ENCODE measurements at regions not wholly inside any gene's neighbourhood (a gene's known extent, or its start where the extent isn't known, plus 50 kb on each side); places are given as distances from the start of the nearest gene placed in this dataset.
"Not testable (repeated sequence)": the region's sequence is repeated elsewhere in the genome, so short reads cannot be mapped to it uniquely, and the experiment has no call there.

DNA sequence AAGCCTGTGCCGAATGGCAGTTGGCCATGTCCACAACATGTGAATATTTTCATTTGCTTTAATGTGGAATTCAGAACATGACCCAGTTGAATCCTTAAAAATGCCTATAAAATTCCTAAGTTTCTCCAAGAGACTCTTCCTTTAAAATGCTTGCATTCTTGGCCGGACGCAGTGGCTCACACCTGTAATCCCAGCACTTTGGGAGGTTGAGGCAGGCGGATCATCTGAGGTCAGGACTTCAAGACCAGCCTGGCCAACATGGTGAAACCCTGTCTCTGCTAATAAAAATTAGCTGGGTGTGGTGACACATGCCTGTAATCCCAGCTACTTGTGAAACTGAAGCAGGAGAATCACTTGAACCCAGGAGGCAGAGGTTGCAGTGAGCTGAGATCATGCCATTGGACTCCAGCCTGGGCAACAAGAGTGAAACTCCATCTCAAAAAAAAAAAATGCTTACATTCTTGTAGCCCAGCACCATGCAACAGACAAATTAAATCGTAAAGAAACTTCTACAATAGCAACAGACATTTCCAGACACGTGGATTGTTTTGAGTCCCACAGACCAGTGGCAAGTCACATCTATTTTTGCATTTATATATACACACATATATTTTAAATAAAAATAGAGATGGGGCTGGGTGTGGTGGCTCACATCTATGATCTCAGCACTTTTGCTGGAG lies 274.4 kb downstream of the GOLGA6L6 start:
- not testable (repeated sequence) for DNase-seq (ENCODE audit: low spot score)

DNA sequence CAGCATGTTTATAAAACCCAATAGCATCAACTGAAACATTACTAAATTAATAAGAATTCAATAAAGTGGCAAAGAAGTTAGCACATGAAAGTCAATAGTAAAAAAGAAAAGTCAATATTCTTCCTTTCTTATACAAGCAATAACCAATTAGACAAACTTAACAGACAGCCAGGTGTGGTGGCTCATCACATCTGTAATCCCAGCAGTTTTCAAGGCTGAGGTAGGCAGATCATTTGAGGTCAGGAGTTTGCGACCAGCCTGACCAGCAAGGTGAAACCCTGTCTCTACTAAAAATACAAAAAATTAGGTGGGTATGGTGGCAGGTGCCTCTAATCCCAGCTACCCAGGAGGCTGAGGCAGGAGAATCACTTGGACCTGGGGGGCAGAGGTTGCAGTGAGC lies 275.9 kb downstream of the GOLGA6L6 start:
- DNase-seq (ENCODE audit: low spot score), result not testable (repeated sequence)

DNA sequence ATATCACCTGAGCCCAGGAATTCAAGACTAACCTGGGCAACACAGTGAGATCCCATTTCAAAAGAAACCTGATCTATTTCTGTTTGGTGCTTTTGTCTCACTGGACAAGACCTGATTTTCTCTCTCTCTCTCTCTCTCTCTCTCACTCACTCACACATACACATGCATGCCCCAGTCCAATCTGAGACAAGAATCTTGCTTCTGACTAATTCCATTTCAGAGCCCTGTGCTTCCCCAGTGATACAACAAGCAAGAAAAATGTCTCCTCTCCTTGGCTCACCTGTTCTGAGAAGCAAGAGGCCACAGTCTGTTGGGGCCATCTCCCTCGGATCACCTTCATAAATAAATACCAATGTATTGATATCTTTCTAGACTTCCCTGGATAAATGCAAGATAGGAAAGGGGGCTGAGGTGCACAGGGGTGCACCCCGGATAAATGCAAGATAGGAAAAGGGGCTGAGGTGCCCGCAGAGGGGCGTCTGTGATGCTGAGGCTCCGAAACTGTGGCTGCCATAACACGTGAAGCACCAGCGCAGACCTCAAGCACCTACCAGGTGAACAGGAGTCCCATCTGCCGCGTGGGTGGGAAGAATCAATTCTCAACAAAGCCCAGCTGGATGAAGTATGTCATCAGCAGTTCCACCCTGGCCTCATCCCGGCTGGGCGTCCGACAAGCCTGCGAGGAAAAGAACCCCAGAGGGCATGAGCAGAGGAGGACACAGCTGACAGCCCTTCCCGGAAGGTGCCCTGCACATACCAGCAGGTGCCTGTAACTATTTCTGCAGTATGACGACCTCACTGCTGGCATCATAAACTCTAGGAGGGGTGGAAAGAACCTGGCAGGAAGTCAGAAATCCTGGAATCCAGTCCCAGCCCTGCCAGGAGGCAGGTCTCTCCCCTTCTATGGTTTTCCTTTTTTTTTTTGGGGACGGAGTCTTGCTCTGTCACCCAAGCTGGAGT lies 280.0 kb downstream of the GOLGA6L6 start:
- DNase-seq (ENCODE audit: low spot score), result not testable (repeated sequence)

DNA sequence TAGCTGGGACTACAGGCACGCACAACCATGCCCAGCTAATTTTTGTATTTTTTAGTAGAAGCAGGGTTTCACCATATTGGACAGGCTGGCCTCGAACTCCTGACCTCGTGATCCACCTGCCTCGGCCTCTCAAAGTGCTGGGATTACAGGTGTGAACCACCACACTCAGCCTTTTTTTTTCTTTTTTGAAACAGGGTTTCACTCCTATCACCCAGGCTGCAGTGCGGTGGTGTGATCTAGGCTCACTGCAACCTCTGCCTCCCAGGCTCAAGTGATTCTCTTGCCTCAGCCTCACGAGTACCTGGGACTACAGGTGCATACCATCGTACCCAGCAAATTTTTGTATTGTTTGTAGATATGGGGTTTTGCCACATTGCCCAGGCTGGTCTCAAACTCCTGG lies 280.9 kb downstream of the GOLGA6L6 start:
- not testable (repeated sequence) for DNase-seq (ENCODE audit: low spot score)

DNA sequence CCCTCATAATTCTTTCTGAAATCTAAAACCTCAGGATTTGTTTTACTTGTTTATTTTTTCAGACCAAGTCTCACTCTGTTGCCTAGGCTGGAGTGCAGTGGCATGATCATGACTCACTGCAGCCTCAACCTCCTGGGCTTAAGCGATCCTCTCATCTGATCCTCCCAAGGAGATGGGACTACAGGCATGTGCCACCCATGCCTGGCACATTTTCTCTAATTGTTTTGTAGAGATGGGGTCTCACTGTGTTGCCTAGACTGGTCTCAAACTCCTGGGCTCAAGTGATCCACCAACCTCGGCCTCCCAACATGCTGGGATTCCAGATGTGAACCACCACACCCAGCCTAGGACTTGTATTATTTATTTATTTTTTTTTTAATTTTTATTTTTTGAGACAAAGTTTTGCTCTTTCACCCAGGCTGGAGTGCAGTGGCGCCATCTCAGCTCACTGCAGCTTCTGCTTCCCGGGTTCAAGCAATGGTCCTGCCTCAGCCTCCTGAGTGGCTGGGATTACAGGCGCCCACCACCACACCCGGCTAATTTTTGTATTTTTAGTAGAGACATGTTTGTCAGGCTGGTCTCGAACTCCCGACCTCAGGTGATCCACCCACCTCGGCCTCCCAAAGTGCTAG lies 281.9 kb downstream of the GOLGA6L6 start:
- DNase-seq (ENCODE audit: low spot score), result not testable (repeated sequence)

DNA sequence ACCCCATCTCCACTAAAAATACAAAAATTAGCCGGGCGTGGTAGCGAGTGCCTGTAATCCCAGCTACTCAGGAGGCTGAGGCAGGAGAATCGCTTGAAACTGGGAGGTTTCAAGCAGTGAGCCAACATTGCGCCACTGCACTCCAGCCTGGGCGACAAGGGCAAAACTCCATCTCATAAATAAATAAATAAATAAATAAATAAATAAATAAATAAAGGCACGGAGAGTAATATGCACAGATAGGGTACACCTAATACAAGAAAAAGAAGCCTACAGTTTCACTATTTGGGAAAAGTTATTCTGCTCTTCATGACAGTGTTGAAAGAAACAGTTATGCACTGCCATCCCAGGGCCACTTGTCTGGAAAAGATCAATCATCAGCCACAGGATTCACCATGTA lies 285.2 kb downstream of the GOLGA6L6 start:
- not testable (repeated sequence) for DNase-seq (ENCODE audit: low spot score)

DNA sequence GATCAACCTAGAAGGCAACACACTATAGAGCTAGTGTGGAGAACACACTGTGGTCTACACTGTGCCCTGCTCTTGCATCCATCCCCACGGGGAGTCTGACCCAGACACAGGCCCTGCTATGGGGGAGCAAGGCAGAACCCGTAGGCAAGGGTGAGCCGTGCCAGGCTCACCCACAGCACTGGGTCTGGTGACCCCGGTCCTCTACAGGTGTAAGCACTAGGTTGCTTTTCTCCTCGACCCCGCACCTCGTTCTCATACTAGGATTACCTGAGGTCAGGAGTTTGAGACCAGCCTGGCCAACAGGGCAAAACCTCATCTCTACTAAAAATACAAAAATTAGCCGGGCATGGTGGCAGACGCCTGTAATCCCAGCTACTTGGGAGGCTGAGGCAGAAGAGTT lies 286.0 kb downstream of the GOLGA6L6 start:
- DNase-seq (ENCODE audit: low spot score), result not testable (repeated sequence)

DNA sequence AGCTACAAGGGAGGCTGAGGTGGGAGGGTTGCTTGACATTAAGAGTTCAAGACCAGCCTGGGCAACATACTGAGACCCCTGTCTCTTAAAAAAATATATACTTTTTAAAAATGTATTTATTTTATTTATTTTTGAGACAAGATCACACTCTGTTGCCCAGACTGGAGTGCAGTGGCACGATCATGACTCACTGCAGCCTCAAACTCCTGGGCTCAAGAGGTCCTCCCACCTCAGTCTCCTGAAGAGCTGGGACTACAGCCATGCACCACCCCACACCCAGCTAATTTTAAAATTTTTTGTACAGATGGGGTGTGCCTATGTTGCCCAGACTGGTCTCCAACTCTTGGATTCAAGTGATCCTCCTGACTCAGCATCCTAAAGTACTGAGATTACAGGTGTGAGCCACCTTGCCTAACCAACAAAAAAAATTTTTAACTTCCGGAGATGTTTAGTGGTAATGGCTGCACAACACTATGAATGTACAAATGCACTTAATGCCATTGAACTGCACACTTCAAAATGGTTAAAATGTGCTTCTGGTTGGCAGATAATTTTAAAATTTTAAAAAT lies 288.5 kb downstream of the GOLGA6L6 start:
- not testable (repeated sequence) for DNase-seq (ENCODE audit: low spot score)

DNA sequence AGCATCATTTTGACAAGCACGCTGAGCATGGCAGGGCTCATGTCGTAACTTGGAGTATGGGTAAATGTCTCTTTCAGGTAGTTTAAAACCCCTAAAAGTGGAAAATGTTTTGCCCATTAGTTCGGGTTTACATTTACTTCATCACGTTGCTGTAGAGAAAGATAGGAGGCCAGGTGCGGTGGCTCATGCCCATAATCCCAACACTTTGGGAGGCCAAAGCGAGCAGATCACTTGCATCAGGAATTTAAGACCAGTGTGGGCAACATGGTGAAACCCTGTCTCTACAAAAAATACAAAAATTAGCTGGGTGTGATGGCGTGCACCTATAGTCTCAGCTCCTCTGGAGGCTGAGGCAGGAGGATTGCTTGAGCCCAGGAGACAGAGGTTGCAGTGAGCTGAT lies 289.6 kb downstream of the GOLGA6L6 start:
- not testable (repeated sequence) for DNase-seq (ENCODE audit: low spot score)

DNA sequence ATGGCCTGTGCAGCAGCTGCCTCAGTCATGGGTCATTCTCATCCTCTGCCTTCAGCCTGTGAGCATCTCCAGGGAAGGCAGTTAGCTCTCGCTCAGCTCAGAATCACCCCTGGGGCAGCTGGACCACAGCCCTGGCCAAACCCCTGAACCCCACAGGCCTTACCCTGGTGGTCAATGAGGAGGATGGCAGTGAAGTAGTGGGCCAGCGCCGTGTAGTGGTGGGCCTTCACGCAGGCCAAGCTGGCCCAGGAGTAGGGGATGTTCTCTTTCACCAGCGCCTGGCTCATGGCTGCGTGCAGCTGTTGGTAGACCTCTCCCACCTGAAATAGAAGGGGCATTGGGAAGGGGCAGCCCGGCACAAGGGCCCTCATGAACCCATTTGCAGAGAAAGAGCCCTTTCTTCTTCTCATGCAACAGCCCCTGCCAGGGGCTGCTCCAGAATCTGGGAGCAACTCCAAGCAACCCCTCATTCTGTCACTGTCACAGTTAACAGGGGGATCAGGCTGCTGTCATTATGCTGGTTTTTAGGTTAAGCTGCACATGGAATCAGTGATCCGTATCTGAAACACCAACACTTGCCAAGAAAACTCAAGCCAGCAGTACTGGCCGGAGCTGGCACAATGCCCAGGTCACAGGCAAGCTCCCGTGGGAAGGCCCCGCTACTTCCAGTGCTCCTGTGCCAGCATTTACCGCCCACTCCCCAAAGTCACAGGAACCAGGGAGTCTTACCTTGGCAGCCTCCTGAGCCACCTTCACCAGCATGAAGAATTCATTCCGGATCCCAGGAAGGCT lies 290.2 kb downstream of the GOLGA6L6 start:
- DNase-seq (ENCODE audit: low spot score), result not testable (repeated sequence)

DNA sequence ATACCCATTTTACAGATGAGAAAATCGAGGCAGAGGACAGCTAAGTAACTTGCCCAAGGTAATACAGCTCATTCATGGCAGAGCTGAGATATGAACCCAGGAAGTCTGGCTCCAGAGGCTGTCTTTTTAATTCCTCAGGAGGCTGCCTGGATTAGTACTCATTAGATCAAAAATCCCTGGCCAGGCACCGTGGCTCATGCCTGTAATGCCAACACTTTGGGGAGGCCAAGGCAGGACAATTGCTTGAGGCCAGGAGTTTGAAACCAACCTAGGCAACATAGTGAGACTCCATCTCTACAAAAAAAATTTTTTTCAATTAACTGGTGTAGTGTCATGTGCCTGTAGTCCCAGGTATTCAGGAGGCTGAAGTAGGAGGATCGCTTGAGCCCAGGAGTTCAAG lies 291.4 kb downstream of the GOLGA6L6 start:
- not testable (repeated sequence) for DNase-seq (ENCODE audit: low spot score)

DNA sequence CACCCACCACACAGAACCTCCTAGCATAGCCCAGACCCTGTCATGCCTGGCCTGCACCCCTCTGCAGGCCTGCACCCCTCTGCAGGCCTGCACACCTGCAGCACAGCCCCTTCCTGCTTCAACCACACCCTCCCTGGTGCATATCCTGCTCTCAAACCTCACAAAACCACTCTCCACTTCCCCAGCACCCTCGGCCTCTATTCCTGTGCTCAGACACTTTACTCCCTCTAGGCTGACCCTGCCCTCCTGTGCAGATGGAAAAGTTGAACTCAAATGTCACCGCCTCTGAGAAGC lies 292.0 kb downstream of the GOLGA6L6 start:
- DNase-seq (ENCODE audit: low spot score), result not testable (repeated sequence)

DNA sequence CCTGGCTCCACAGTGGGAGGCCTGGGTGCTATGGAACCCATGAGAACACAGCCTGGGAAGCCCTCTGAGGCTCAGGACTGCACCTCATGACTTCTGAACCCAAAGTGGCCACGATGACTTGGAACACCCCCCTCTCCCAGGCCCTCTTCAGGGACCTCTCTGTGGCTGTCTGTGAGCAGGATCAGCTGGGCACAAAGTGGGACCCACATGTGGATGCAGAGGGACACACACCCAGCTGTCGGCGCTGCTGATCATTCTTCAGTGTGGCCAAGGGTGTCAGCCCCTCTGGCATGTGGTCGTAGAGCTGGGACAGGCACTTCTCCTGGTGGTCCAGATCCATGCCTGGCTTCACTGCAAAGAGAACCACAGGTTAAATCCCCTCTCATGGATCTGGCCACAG lies 293.2 kb downstream of the GOLGA6L6 start:
- not testable (repeated sequence) for DNase-seq (ENCODE audit: low spot score)

DNA sequence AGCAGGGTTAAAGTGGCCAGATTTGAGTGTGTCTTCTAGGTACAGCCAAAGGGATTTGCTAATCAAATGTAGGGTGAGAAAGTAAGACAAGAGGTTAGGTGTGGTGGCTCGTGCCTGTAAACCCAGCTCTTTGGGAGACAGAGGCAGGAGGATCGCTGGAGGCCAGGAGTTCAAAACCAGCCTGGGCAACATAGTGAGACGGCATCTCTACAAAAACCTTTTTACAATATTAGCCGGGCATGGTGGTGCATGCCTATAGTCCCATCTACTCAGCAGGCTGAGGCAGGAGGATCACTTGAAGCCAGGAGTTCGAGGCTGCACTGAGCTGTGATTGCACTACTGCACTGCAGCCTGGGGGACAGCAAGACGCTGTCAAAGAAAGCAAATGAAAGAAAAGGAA lies 294.5 kb downstream of the GOLGA6L6 start:
- DNase-seq (ENCODE audit: low spot score), result not testable (repeated sequence)

DNA sequence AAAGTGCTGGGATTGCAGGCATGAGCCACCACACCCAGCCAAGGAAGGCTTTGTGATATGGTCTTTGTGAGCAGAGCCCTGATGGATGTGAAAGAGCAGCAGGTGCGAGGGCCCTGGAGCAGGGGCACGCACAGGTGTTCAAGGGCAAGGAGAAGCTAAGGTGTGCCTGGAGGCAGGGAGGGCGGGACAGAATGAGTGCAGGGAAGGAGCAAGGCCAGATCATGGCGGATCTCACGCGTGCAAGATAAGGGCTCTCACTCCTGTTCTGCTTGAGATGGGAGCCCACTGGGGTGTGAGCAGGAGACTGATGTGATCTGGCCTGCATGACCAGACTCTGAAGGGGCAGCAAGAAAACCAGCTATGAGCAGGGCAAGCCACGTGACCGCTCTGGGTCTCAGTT lies 295.0 kb downstream of the GOLGA6L6 start:
- not testable (repeated sequence) for DNase-seq (ENCODE audit: low spot score)

DNA sequence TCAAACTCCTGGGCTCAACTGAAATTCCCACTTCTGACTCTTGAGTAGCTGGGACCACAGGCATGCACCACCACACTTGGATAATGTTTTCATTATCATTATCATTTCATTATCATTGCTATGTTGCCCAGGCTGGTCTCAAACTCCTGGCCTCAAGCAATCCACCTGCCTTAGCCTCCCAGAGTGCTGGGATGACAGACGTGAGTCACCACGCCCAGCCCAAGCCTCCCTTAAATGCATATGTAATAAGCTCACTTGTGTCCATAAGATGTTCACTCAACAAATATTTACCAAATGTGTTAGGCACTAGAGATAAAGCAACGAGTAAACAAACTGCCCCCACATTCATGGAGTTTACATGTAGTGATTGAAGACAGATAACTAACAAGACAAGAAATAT lies 295.7 kb downstream of the GOLGA6L6 start:
- not testable (repeated sequence) for DNase-seq (ENCODE audit: low spot score)

DNA sequence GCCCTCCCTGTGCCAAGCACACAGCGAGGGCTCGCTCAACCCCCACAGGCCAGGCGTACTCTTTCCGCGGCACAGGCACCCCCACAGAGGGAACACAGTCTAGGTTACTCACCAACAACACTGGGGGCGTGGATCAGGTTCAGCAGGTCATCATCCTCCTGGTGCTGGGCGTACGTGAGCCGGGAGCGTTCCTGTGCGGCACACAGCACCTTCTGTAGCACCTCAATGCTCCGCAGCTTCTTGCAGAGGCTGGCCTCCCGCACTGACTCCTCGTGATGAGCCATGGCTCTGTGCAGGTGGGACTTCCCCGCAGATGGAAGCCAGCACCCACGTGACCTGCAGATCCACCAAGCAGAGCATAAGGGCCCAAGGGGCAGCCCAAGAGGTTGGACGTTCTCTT lies 296.8 kb downstream of the GOLGA6L6 start:
- DNase-seq (ENCODE audit: low spot score), result not testable (repeated sequence)

DNA sequence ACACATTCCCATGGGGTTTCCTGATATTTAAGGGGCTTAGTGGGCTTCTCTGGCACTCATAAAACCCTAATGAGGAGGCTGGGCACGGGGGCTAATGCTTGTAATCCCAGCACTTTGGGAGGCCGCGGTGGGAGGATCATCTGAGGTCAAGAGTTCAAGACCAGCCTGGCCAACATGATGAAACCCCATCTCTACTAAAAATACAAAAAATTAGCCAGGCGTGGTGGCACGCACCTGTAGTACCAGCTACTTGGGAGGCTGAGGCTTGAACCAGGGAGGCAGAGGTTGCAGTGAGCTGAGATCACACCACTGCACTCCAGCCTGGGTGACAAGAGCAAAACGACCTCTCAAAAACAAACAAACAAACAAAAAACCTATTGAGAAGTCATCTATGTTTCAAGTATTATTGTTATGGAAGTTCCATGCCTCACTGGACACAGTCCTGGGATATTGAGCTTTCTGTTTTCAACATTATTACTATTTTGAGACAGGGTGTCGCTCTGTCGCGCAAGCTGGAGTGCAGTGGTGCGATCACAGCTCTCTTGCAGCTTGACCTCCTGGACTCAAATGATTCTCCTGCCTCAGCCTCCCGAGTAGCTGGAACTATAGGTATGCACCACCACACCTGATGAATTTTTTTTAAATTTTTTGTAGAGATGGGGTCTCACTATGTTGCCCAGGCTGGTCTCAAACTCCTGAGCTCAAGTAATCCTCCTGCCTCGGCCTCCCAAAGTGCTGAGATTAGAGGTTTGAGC lies 297.9 kb downstream of the GOLGA6L6 start:
- DNase-seq (ENCODE audit: low spot score), result not testable (repeated sequence)

DNA sequence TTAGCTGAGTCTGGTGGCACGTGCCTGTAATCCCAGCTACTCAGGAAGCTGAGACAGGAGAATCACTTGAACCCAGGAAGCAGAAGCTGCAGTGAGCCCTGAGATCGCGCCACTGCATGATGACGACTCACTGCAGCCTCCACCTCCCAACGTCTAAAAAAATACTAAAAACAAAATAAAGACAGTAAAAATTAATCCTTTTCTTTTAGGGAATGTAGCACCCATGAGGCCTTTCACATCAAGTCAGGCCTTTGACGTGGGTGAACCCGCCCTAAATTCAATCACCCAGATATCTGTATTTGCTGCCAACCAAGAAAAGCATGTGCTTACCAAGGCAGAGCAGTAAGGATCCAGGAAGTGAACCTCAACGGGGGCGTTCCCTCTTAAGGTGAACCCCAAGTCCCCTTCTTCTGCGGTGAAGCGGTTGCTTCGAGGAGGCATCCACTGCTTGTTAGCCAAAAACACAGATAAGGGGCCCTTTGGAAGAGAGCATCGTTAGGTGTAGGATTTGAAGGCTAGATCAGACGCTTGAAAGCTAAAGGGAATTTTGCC lies 301.2 kb downstream of the GOLGA6L6 start:
- not testable (repeated sequence) for DNase-seq (ENCODE audit: low spot score)

DNA sequence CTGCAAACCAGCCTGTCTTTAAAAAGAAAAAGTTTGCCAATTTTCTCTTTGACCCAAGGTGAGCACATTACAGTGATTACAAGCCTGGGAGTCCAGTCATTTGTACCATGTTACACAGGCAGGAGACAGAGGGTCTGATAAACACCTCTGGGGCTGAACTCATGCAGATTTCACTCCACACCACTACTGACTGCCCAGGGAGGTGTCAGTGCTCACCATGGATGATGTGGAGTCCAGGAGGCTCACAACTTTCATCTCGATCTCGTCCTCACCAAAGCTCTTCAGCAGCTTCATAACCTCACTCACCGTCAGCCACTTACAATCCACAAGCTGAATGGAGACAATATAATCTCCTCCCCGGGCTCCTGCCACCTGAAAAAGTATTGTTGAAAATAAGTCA lies 302.4 kb downstream of the GOLGA6L6 start:
- not testable (repeated sequence) for DNase-seq (ENCODE audit: low spot score)

Measured in AG20443 (cell line).